SHP77 (cell line): ENCODE measurements at regions not wholly inside any gene's neighbourhood (a gene's known extent, or its start where the extent isn't known, plus 50 kb on each side); places are given as distances from the start of the nearest gene placed in this dataset.

ENCODE experiments used
- DNase-seq, 2 experiments: peaks; one replicate each; lab custom pipeline; 2025; lab: John Stamatoyannopoulos, UW

GRCh38 chr4:36815536-36815935 is 429.0 kb upstream of the NWD2 start:
- no peak for DNase-seq

DNA sequence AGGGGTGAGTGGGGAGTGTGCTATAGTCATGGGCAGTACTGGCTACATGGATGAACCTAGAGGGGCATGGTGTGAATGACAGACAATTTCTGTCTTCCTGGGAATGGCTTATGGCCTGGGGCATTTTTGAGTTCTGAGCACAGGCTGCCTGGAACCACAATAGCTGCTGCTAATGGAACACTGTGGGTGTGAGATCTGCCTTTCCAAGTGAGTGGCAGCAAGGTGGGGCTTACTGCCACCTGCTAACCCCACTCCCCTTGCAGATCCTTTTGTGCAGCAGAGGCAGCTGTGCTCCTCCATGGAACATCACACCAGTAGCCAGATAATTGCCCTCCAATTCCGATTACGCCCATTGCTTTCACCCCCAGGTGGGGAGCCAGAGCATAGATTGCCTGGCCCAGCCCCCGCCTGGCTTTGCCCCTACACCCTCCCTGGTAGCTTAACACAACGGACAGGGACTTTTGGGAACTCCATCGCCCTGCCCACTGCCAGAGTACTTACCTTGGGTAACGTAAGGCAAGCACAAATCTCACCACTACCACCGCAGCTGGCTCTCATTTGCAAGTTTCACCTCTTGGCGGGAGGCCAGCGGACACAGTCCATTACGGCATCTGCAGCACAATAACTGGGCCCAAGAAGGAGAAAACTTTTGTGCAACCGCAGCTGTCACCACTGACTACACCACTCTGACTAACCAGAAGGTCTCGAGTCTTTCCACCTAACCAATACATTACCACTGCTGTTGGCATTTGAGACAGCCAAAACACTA is 421.2 kb upstream of the NWD2 start:
- DNase-seq = peak; percentile 15 to 29

DNA sequence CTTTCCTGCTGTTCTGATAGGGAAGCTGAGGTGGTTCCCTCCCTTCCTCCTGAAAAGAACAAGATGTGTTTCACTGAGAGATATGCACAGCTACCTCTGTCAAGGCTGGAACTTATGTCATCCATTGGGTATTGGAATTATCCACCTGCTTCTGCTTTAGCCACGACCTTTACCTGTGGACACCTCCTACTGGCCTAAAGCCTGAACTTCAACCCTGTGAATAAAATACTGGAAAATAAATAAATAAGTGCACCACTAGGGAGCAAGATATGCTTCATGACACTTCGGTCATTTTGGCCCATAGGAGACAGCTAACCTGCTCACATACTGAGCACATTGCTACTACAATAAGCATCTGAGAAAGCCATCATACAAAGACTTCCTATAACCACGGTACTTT is 419.9 kb upstream of the NWD2 start:
- DNase-seq = no peak

DNA sequence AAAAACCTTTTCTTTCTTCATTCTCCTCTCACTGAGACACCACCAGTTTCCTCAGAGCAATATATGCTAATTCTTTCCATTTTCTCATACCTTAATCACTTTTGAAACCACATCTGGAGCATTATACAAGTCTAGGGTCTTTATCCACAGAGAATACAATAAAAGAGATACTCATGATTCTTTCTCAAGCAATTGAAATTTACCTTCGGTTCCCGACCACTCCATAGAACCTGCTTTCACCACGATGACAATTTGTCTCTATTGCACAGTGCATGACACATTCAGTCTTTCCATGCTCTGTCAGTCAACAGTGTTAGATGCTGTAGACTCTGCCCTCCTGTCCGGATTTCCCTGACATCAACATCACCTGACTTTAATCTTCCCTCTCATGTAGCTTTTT is 409.3 kb upstream of the NWD2 start:
- no peak for DNase-seq

DNA sequence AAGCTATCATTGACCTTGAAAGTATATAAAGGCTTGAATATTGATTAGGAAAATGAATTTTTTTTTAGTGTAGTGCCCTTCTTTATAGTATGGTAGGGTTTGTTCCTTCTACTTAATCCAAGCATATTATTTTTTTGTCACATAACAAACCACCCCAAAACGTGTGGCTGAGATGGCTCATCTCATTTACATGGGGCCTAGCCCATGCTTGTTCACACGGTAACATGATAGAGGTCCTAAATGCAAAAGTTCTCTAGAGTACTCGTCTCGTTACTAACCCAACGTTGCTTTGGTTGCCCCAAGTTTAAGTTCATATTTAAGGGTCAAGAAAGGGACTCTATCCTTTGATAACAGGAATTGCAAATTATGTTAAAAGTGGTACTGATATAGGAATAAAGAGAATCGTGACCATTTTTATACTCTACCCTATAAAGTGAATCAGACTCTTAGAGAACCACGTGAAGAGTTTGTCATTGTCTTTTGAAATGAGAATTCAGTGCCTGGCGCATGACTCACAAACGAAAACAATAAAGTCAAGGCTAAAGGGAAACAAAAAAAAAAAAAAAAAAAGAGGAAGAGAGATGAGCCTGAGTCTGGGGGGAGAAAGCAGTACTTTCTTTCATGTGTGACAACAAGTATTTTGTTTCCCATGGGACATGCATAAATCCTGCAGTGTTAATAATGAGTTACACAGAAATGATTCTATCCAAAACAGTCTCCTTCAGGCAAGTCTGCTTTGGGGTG is 402.8 kb upstream of the NWD2 start:
- no peak for DNase-seq

GRCh38 chr4:36844448-36844847 is 400.1 kb upstream of the NWD2 start:
- no peak for DNase-seq

- DNase-seq = no peak
These were observed 391.7 kb upstream of the NWD2 start for GRCh38 chr4:36852856-36853255.

DNA sequence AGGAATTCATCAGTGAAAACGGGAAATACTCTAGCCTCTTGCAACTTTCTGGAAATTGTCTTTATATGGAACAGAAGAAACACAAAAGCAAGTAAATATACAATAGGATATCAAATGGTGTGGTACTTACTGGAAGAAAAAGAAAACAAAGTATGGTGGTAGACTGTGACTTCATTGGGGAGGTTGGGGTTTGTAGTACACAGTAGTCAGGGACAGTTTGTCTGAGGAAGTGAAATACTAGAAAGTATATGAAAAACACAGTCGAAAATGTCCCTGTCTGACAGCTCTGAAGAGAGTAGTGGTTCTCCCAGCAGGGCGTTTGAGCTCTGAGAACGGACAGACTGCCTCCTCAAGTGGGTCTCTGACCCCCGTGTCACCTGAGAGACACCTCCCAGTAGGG is 390.0 kb upstream of the NWD2 start:
- DNase-seq = no peak

GRCh38 chr4:36863601-36864000 is 380.9 kb upstream of the NWD2 start:
- no peak for DNase-seq

GRCh38 chr4:36870121-36870520 is 374.4 kb upstream of the NWD2 start:
- no peak for DNase-seq

DNA sequence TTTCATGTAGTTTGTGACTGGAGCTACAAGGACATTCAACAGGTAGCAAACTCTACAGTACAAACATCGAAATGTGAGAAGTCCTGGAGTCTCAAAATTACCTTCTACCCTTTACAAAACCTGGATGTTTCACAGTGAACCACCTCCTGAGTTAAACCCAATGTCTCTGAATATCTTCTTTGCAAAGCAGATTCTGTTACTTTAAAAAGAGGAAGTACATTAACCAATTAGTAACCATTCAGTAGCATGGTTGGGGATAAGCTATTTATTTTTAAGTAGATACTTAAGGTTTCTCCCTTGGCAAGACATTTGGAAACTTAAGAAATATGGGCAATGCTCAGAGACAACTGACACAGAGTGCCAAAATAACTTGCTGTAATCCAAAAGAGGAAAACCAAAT is 371.9 kb upstream of the NWD2 start:
- no peak for DNase-seq

DNA sequence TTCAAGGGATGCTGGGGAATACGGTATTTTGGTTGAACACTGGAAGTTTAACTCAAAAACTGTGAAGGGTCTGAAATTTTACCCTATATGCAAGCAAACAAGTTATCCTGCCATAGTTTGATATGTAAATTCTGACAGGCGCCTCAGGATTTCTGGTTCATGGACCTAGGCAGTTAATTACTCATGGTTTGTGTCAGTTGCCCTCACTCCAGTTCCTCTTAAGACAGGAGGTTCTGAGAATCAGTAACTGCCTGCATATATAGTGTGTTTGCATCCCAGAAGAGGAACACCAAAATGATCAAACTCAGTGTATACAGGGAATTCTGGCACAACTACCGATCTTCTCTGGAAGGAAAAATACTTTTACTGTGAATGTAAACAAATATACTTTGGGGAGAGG is 360.4 kb upstream of the NWD2 start:
- no peak for DNase-seq

DNA sequence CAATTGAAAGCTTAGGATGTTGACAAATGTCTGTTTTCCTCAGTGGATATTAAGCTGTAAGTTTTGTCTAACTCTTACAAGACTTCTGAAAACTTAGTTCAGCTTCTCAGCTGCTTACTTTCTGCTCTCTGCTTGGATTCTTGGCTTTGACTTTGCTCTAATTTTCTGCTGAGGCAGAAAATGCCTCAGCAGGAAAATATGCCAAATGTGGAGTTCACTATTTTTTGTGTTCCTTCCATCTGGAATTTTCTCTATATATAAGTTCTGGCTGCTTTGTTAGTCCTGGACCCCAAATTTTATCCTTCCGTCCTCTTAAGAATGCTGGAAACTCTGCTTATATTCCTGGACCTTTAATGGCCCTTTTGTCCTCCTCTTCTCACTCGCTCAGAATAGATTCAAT is 352.6 kb upstream of the NWD2 start:
- DNase-seq = no peak

- DNase-seq = no peak
These were observed 344.0 kb upstream of the NWD2 start for GRCh38 chr4:36900446-36900987.

GRCh38 chr4:36904823-36905222 is 339.7 kb upstream of the NWD2 start:
- DNase-seq = no peak

DNA sequence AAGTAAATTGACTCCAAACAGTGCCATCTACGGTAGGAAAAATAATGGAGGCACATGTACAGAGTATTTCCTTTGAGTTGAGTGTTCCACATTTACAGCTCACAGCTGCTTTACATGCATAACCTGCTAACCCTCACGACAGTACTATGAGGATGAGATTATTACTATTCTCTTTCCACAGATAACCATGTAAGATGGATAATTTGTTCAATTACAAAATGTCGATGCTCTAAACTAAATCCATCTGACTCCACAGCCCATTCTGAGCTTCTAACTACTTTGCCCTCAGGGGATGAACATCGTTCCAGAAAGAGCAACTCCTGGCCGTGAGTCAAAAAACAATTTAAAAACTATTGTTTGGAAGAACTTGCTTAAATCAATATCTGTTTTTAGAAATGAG is 330.4 kb upstream of the NWD2 start:
- no peak for DNase-seq

- no peak for DNase-seq
These were observed 328.8 kb upstream of the NWD2 start for GRCh38 chr4:36915717-36916116.

- no peak for DNase-seq
These were observed 327.1 kb upstream of the NWD2 start for GRCh38 chr4:36917413-36917812.

DNA sequence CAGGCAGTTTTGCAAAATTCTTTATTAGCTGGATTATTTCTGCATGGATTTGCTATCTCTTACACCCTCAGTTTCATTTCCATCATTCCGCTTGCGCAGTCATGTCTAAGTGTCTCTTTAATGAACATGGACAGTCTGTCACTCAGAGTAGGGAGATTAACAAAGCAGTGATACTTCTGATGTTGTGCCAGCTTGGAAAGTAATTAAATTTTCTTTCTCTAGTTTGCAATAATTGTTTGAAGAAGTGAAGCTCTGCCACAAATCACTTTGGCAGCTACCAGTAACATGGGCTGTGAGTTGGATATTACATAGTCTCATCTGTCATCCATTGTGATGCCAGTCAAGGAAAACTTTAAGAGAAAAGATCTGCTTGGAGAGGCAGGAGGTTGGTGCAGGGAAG is 324.8 kb upstream of the NWD2 start:
- DNase-seq = no peak

GRCh38 chr4:36921476-36922216 is 322.9 kb upstream of the NWD2 start:
- DNase-seq = no peak

GRCh38 chr4:36930562-36931111 is 313.9 kb upstream of the NWD2 start:
- DNase-seq = no peak

GRCh38 chr4:36944232-36944631 is 300.3 kb upstream of the NWD2 start:
- no peak for DNase-seq
